Ovary (tissue), 3 donors: ENCODE measurements at regions not wholly inside any gene's neighbourhood (a gene's known extent, or its start where the extent isn't known, plus 50 kb on each side); places are given as distances from the start of the nearest gene placed in this dataset.

Experiments
- POLR2A ChIP-seq: fragments of 450-650 bp; IDR thresholded peaks from one replicate; pipeline ENCODE4 v1.6.1; 2017; ENCODE audit warnings: antibody characterized with exemption, mild to moderate bottlenecking, moderate library complexity
- TF ChIP-seq, protein P1 (sequence below), 3 donors: fragments of 450-650 bp in 2 of 3; fragments of 200-600 bp in 1 of 3; IDR thresholded peaks; one replicate each; pipeline versions ENCODE4 v1.5.1 to v1.8.0; 2016 to 2022; ENCODE audit warnings: antibody characterized with exemption in 3 of 3, mild to moderate bottlenecking in 1 of 3
- donor health status: DM: no; HTN: no; CAD: no.

DNA sequence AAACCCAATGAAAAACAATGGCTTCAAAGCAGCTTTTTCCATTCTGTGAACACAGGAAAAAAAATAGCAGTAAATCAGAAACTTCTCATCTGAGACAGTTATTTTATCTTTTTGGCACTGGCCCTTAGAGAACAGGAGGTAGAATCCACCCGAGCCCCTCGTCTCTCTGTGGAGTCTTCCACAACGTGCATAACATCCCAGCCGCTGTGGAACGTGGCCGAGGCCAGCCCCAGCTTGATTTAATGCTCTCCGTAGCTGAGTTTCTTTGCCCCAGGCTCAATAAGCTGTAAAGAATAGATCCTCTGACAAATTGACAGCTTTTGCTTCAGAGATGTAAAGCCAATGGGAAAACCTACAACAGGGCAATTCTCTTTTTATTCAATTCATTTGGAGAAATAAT is 107.9 kb upstream of the DAP start:
- no peak for TF ChIP-seq POLR2A
- TF ChIP-seq, protein P1, sequence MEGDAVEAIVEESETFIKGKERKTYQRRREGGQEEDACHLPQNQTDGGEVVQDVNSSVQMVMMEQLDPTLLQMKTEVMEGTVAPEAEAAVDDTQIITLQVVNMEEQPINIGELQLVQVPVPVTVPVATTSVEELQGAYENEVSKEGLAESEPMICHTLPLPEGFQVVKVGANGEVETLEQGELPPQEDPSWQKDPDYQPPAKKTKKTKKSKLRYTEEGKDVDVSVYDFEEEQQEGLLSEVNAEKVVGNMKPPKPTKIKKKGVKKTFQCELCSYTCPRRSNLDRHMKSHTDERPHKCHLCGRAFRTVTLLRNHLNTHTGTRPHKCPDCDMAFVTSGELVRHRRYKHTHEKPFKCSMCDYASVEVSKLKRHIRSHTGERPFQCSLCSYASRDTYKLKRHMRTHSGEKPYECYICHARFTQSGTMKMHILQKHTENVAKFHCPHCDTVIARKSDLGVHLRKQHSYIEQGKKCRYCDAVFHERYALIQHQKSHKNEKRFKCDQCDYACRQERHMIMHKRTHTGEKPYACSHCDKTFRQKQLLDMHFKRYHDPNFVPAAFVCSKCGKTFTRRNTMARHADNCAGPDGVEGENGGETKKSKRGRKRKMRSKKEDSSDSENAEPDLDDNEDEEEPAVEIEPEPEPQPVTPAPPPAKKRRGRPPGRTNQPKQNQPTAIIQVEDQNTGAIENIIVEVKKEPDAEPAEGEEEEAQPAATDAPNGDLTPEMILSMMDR (IDR thresholded peaks at IDR 0.05), result no peak
